GM19351 (cell line): ENCODE measurements at regions not wholly inside any gene's neighbourhood (a gene's known extent, or its start where the extent isn't known, plus 50 kb on each side); places are given as distances from the start of the nearest gene placed in this dataset.

Experiments used
- ATAC-seq: cut with Tn5 transposase; IDR thresholded peaks from one replicate; pipeline ENCODE4 v1.9.1; 2021; ENCODE audit warnings: mild to moderate bottlenecking, moderate library complexity; ENCODE audit not compliant: unreplicated experiment

DNA sequence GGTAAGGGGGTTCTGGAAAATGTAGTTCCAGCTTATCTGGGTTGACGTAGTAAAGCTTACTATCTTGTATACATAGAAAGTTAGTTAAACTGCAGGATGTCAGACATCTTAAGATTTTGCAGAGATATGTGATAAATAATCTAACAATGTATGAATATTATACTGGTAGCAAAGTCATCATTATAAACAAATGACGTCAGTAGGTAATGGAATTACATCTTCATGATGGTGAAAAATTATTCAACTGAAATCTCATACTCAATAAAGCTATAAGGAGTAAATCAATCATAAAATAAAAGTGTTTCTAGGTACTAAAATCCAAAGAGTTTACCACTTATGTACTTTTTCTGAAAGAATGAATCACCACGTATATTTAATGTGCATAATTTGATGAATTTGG lies 217.3 kb upstream of the CDH10 start:
- no peak for ATAC-seq

DNA sequence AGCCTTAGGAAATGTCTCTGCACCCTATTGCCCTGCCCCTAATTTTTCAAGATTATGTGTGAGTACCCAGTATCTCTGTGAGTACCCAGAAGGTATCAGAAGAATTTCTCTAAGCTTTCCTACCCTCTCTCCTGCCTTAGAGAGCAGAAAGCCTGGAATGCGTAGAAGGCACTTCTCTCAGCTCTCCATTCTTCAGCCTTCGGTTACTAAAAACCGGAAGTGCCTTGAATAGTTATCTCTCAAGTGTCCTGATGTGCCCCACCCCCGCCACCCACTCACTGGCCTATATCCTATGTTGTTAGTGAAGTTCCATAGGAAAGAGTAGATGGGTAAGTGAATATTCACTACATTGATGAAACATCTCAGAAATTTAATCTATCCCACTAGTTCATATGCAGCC lies 210.7 kb upstream of the CDH10 start:
- no peak for ATAC-seq

DNA sequence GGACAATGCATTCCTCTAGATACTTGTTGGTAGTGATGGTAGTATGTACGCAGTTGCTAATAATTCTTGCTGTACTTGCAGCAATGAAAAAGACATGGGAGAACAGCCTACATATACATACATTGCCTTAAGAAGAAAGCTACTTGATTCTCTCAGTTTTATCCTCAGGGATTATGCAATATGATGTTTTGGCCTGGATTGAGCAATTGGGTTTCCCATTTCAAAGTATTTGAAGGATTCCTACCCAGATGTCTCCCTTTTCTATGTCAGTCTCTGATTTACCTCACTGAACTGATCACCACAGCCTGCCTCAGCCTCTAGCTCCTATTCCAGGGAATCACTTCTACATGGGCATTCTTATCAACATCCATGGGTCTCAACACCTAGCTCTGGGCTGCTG lies 210.1 kb upstream of the CDH10 start:
- no peak for ATAC-seq

DNA sequence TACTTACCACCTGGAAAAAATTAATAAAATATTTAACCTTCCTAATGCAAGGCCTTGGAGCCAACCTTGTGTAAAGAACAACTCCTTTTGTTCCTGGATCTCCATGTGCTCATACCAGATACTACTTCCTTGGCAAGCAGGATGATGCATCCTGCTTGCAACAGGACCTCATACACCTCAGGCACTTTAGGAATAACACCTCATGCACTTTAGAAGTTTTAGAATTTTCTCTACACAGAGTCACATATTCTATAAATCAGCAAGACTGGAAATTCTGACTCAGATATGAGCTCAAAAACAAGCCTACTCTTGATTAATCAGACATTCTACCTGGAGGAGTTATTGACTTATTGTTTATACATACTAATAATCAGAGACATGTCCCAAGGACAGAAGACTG lies 209.6 kb upstream of the CDH10 start:
- ATAC-seq: no peak

DNA sequence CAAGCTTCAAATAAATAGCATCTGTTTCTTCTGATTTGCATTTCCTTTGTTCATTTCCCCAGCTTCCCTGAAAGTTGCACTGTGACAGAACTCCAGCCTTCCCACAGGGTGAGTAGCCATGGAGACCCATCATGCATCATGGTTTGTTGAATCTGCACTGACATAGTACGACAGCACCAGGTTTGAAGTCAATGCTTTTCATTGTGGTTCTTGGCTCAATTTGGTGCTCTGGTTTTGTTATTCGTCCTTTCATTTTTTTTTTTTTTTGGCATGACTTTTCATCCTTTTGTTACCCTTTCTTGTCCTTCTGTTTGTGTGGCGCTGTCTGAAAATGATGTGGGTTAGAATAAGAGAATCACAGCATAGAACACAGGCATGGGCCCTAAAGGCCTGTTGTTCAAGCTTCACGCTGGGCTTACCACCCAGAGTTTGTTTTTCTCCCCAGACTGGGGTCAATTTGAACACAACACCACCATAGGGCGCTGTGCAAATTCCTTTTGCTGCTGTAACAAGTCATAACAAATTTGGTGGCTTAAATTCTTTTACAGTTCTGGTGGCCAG lies 206.2 kb upstream of the CDH10 start:
- ATAC-seq: no peak

DNA sequence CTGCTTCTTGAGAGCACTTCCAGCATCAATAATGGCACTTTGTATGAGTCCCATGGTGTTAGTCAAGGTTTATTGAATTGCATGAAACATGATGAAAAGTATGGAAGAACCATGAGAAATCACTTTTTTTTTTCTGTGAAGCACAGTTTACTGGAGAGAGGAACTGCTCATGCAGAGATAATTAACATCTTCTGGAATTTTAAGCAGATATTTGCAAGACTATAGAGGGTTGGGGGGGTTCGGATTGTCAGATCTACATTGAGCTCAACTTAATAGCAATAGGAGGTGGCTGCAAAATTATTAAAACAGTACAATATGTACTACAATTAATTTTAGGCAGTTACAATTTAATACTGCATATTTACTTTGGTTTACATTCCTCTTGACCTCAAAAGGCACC lies 204.4 kb upstream of the CDH10 start:
- ATAC-seq: no peak

DNA sequence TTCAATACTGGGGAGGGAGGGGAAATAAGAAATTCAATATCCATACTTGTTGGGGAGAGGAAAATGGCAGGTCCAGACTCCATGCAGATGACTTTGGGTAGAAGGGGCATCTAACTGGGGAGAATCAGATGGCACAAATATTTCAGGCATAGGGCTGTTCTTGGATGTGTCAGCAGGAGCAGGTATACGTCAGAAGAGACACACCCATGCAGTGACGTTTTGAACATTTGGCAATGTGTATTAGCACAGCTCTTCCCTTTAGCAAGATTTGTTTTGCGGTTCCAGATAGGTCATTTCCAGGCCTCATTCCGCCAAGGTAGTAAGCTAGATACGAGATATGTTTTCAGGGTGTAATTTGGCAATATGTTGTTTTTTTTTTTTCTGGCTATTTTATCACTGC lies 187.2 kb upstream of the CDH10 start:
- ATAC-seq: no peak

DNA sequence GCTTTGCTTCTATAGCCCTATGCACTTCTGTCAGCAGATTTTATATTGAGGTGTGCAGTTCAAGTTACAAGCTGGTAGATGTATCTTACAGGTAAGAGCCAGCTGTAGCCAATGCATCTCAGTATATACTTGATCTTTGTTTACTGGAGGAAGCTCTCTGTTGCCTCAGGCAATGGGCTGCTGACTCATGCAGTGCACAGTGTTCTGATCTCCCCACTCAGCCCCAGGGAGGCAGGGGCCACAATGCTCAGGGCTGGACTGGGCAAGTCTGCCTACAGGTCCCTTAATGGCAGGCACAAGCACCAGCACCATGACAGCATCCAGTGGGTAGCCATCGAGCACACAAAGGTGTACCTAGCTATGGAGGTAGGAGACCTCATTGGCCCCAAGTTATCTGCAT lies 178.8 kb upstream of the CDH10 start:
- ATAC-seq: no peak

DNA sequence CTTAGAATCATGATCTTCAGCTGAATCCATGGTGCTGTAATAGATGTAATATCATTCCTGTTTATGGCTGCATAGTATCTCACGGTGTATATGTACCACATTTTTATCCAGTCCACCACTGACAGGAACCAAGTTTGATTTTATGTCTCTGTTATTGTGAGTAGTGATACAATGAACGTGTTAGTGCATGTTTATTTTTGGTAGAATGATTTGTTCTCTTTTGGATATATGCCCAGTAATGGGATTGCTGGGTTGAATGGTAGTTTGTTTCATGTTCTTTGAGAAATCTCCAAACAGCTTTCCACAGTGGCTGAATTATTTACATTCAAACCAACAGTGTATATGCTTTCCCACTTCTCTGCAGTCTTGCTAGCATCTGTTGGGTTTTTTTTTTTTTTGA lies 175.1 kb upstream of the CDH10 start:
- ATAC-seq: no peak

DNA sequence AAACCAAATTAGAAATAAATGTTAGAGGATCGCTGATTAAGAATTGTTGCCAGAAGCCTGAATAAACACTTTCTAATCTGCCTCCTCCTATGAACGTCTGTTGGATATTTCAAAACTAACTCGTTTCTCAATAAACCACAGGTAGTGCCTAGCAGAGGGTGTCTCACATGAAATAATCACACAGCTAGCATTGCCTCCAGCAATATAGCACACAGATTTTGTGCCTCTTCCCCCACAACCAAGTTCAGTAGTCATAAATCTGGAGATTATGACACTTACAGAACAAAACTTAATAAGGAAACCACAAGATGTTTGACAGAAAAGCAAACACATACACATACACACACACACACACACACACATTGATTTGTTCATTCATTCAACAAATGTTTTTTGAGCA lies 173.2 kb upstream of the CDH10 start:
- no peak for ATAC-seq

DNA sequence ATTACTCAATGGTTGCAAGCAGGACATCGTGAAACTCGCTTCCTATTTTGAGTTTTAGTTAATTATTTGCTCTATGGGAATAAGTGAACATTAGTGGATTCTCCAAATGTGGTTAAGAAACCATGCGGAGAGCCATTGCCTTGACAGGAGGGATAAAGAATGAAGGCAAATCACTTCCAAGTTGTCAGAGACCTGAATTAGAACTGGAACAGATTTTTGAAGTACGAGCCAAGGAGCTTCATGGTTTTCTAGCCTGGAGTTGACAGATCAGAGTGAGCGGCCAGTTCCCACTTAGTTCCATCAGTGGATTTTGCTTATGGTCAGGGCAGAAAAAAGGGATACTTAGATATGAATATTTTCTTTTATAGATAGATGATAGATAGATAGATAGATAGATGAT lies 171.4 kb upstream of the CDH10 start:
- no peak for ATAC-seq

DNA sequence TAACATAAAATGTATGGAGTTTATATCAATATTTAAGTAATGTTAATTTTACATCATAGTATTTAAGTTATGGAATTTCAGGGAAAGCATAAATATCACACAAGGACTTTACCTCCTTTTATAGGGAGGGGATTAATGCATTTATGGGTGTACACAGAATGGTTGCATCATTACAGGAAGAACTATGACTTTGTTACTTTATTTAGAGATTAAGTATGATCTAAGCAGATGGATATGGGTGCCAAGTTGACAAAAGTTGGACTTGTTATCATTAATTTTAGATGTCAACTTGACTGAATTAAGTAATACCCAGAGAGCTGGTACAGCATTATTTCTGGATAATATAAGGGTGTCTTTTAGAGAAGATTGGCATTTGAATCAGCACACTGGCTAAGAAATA lies 160.5 kb upstream of the CDH10 start:
- ATAC-seq: no peak

DNA sequence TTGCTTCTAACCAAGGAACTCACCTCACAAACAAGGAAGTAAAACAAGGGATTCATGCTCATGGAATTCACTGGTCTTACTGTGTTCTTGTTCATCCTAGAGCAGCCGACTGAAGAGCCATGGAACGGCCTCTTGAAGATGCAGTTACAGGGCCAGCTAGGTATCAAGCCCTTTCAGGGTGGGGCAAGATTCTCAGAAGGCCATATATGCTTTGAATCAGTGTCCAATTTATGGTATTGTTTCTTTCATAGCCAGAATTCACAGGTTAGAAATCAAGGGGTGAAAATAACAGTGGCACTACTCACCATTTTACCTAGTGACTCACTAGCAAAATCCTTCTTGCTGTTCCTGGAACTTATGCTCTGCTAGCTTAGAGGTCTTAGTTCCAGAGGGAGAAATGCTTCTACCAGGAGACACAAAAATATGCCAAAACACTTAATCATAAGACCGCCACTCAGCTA lies 159.5 kb upstream of the CDH10 start:
- no peak for ATAC-seq

DNA sequence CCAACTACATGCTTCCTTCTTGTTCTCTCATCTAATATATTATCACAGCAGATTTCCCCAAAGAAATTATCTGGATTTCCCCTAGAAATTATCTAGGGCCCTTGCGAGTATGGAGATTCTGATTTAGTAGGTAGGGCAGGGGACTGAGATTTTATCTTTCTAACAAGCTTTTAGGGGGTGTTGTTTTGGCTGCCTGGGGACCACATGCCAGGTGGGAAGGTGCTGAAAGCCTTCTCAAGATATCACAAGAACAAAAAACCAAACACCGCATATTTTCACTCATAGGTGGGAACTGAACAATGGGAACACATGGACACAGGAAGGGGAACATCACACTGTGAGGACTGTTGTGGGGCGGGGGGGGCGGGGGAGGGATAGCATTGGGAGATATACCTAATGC lies 146.5 kb upstream of the CDH10 start:
- ATAC-seq: no peak

DNA sequence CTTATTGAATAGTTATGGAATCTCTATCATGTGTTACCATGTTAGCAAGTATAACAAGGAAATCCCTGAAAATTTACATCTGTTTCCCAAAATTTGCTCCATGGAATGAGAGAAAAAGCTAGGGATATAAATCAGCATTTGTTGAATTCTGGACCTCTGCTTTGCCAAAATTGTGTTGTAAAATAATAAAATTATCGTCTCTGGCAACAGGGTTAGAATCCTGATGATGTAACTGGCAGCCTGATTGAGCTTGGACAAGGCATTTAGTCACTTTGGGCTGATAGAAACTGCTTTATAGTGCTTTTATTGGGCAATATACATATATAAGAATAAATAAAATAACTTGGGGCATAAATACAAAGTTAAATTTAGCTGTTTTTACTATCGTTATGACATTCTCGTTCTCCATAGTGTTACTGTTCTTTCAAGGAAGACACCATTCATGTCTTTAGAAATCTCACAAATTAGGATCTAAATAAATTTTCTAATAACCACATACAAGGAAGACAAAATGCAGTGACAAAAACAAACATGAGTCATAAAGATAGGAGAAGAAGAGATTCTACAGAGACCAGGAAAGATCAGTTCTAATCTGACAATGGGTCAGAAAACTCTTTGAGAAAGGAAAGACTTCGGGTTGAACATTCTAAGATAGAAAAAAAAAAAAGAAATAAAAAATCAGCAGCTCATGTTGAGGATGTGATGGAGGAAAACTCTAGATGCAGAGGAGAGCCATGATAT lies 145.0 kb upstream of the CDH10 start:
- ATAC-seq: no peak

DNA sequence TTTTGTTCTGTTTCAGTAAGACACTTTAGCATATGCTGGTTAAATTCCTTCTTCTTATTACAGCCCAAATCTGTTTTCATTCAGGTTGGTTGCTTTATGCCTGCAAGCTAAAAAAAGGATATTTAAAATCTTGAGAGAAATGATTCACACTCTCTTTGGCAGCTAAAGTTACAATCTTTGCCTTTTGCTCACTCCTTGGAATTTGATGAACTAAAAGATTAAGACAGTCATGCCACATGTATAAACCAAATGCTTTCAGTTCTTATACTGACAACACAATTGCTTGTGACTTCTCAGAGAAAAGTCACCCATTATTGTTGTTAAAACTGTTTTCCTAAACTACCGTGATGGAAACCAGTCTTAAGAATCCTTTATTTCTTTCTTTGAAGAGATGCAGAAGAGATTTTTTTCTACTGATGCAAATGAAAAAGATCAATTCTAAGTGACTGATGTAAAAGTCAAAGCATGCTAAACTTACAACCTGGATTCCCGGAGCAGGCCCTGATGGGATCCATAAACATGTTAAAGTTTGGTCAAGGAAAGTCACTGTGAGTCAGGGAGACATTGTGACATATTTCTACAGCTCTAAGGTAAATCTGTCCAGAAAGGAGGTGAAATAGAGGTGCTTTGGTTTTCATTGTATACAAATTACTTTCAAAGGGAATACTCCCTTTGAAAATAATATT lies 144.2 kb upstream of the CDH10 start:
- ATAC-seq: no peak

DNA sequence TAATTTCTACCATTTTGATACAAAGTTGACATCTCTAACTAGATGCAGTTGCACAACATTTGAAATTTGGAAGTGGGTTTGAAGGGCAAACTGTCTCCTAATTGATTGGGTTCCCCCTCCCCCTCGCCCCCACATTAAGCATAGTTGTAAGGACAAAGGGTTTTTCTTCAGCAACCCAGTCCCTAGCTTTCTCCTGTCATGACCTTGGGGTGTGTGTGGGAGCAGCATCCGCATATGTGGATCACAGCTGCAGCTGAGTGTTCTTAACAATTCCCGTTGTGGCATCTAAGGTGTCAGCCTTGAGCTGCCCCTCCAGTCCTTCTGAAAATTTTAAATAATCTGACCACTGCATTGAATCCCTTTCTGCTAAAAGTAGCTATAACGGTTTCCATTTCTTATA lies 141.3 kb upstream of the CDH10 start:
- ATAC-seq: no peak

DNA sequence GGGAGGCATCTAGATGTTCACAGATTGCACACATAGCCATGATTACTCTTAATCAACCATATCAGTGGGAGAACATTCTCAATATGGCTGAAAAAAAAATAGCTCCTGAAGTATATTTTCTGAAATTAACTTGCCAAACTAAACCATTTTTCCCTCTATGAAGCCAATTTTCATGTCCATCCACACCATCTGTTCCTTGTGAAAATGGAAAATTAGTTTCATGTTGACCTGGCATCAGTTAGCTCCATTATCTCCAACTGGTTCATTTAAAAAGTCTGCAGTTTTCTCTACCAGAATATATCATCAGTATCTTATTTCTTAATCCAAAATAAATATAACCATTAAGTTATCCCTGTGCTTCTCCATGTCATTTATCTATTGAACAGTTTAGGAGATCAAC lies 138.8 kb upstream of the CDH10 start:
- no peak for ATAC-seq

DNA sequence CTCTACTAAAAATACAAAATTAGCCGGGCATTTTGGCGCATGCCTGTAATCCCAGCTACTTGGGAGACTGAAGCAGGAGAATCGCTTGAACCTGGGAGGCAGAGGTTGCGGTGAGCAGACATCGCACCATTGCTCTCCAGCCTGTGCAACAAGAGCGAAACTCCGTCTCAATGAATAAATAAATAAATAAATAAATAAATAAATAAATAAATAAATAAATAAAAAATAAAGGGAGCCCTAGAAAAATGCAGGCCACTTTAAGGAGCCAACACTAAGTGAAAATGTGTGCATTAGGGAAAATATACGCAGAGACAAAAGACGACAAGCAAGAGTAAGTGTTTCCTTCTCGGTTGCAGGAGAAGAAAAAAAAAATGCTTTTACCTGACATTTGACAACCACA lies 132.6 kb upstream of the CDH10 start:
- no peak for ATAC-seq

DNA sequence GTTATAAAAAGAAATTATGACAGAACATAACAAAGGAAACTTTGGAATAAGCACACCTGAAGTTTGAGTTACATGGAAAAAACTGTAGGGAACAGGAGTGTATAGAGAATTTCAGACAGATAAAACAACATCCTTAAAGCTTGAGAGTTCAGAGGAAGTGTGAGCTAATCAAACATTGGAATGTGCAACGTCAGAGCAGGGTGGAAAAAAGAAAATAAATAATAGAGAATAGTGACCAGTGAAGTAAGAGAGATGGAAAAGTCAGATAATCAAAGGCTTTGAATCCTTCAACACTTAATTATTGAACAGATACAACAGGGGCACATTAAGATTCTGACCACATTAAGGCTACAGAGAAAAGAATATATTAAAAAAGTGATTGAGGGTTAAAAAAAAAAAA lies 128.5 kb upstream of the CDH10 start:
- ATAC-seq: no peak

DNA sequence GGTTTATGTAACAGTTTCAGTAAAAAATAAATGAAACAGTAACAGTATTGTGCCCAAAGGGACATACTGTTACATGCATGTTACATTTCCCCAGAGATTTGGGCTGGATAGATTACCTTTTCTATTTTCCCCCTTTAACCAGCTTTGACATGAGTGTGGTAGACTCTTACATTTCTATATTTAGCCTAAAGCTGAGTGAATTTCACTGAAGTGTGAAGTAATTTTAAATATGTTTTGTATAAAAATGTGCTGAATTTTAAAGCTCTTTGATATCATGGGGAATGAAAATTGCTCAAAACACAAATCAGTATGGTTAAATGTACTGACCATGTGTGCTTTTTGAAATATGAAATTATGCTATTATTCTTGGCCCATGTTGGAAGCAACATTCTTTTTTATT lies 122.3 kb upstream of the CDH10 start:
- no peak for ATAC-seq

DNA sequence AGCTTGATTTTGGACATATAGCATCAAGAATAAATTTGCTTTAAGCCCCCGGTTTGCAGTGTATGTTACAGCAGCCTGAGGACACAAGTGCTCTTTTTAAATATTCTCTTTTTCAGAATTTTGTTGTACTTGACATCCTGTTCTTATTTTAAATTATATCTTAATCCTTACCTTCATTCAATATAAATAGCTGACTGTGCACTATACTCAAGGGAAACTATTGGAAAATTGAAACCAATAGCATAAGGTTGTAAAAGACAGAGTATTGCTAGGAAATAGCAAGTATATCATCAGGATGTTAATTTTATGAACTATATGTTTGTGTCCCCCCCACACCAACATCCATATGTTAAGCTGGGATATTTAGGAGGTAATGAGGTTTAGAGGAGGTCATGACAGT lies 120.4 kb upstream of the CDH10 start:
- no peak for ATAC-seq
